GM12874 (cell line): ENCODE measurements at regions not wholly inside any gene's neighbourhood (a gene's known extent, or its start where the extent isn't known, plus 50 kb on each side); places are given as distances from the start of the nearest gene placed in this dataset.

Experiments
- CTCF ChIP-seq: IDR thresholded peaks from 2 replicates; pipeline ENCODE4 v1.5.1; 2011; ENCODE audit warnings: low read depth, mild to moderate bottlenecking, control low read depth, low read length, moderate library complexity; ENCODE audit not compliant: insufficient read depth

GRCh38 chr9:103296189-103296588, 301.1 kb downstream of the CYLC2 start:
- no peak for TF ChIP-seq CTCF

GRCh38 chr9:103301051-103301450, 305.9 kb downstream of the CYLC2 start:
- no peak for TF ChIP-seq CTCF

GRCh38 chr9:103304797-103305196, 309.7 kb downstream of the CYLC2 start:
- TF ChIP-seq CTCF: no peak

GRCh38 chr9:103319979-103320378, 324.8 kb downstream of the CYLC2 start:
- no peak for TF ChIP-seq CTCF

GRCh38 chr9:103323699-103324098, 328.6 kb downstream of the CYLC2 start:
- no peak for TF ChIP-seq CTCF

- TF ChIP-seq CTCF: no peak
These were observed 340.3 kb downstream of the CYLC2 start for GRCh38 chr9:103335461-103335860.

- TF ChIP-seq CTCF: no peak
These were observed 359.9 kb downstream of the CYLC2 start for GRCh38 chr9:103355000-103355399.

- TF ChIP-seq CTCF: no peak
These were observed 366.8 kb downstream of the CYLC2 start for GRCh38 chr9:103361906-103362305.
